IPS-20b (cell line): ENCODE measurements at regions not wholly inside any gene's neighbourhood (a gene's known extent, or its start where the extent isn't known, plus 50 kb on each side); places are given as distances from the start of the nearest gene placed in this dataset.
"Not testable (repeated sequence)": the region's sequence is repeated elsewhere in the genome, so short reads cannot be mapped to it uniquely, and the experiment has no call there.

Experiments used
- H3K27ac ChIP-seq: one replicate; pipeline ENCODE4 v1.5.1; 2013; ENCODE audit warnings: low read length
- H3K27me3 ChIP-seq: 2 replicates; pipeline ENCODE4 v1.6.1; 2013; ENCODE audit warnings: mild to moderate bottlenecking, low read length, inconsistent platforms; ENCODE audit not compliant: insufficient read depth
- H3K36me3 ChIP-seq: 2 replicates; pipeline ENCODE4 v1.6.1; 2013; ENCODE audit warnings: low read depth, mild to moderate bottlenecking, inconsistent platforms, low read length, moderate library complexity; ENCODE audit not compliant: insufficient read depth
- H3K4me1 ChIP-seq: 2 replicates; pipeline ENCODE4 v1.6.1; 2013; ENCODE audit warnings: mild to moderate bottlenecking, control low read depth, inconsistent platforms, low read length, moderate library complexity; ENCODE audit not compliant: insufficient read depth
- H3K4me3 ChIP-seq: 2 replicates; pipeline ENCODE4 v1.5.1; 2013; ENCODE audit warnings: mild to moderate bottlenecking, low read length, inconsistent platforms
- H3K9ac ChIP-seq: 2 replicates; pipeline ENCODE4 v1.6.1; 2013; ENCODE audit warnings: low read depth, mild to moderate bottlenecking, inconsistent platforms, low read length, moderate library complexity
- H3K9me3 ChIP-seq: 2 replicates; pipeline ENCODE4 v1.6.1; 2013; ENCODE audit warnings: mild to moderate bottlenecking, low read depth, low read length, inconsistent platforms; ENCODE audit not compliant: insufficient read depth

DNA sequence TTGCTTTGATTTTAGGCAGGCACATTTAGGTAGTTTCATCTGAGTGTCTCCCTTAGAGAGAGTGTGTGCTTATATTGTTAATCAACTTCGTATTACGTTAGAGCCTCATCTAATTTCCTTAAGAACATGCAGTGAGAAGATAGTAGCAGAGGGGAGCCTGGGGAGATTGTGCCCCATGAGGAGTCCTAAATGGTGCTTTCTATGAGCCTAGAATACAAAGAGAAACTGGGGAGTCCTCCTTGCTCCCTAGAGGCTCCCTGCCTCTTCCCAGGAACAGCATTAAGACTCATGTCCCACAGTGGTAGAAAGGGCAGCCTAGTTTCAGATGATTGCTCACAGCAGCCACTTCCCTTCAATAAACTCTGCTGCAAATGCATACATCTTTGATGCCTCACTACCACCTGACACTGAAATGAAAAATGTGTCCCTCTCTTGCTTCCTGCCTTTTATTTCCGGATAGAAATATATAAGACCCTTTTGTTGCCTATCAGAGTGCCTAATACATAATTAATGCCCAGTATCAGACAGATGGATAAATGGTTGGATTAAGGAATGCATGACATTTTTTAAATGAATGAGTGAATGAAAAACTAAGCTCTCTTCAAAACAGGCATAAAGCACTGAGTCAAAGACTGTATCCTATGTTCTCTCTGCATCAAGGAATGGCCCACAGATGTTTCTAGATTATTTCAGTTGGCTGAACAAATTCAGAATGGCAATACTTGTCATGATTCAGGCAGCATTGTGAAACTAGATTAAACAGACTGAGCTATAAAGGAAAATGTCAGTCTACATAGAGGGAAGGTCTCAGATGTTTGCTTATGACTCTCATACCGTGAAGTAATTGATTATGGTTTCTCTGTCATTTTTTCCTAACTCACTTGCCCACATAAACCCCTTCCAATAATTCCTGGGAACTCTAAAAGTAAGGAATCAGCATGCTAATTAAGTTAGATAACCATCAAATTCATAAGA, 362.1 kb downstream of the LRRC3B start:
- Histone ChIP-seq H3K9me3 (no peaks in the 10 kb centered on the region), H3K9ac (no peak overlapping the region), H3K27me3 (no peaks in the 10 kb centered on the region), H3K4me1 (no peaks in the 10 kb centered on the region), H3K27ac (no peak overlapping the region), H3K36me3 (no peaks in the 10 kb centered on the region), H3K4me3 (no peak overlapping the region)

DNA sequence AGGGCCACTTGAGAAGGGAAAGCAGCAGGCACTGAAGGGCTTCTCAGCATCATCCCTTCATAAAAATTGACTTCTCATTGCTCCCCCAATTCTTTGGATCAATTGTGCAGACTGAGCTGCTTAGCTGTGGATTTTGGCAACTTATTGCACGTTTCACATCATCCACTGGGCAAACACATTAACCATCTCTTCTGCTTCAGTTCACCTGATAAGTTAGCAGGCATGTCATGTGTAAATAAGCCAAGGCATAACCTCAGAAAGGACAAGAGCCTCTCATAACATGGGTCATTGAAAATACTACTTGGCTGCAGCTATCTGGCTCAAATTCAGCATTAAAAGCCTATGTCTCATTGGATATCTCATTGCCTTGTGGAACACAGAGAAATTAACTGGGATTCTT, 366.5 kb downstream of the LRRC3B start:
- H3K27me3 ChIP-seq, result no peaks in the 10 kb centered on the region
- H3K9me3 ChIP-seq, result no peaks in the 10 kb centered on the region
- H3K4me1 ChIP-seq, result no peaks in the 10 kb centered on the region
- H3K27ac ChIP-seq, result no peak overlapping the region
- H3K9ac ChIP-seq, result no peak overlapping the region
- H3K36me3 ChIP-seq, result no peaks in the 10 kb centered on the region
- H3K4me3 ChIP-seq, result no peak overlapping the region

- Histone ChIP-seq H3K9me3 (no peaks in the 10 kb centered on the region), H3K27ac (no peak overlapping the region), H3K36me3 (no peaks in the 10 kb centered on the region), H3K27me3 (no peaks in the 10 kb centered on the region), H3K4me1 (no peaks in the 10 kb centered on the region), H3K4me3 (no peak overlapping the region), H3K9ac (no peak overlapping the region)
Measured at GRCh38 chr3:26997226-26997625, 372.0 kb downstream of the NEK10 start.

DNA sequence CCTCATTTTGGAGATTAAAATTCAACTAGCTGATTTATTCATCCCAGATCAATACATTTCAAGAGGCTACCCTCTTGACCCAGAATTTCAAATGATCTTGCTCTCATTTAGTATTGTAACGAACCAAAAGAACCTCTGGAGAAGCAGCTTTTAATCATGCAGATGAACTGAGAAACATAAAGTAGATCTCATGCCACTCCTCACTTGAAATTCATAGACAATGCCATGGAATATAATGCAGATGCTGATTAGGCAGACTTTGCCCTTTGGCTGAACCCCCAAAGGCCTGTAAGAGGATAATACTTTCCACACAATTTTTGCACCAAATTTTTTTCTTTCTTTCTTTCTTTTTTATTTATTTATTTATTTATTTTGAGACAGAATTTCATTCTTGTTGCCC, 358.3 kb downstream of the NEK10 start:
- Histone ChIP-seq H3K27ac (no peak overlapping the region), H3K4me1 (no peaks in the 10 kb centered on the region), H3K27me3 (no peaks in the 10 kb centered on the region), H3K4me3 (no peak overlapping the region), H3K9ac (no peak overlapping the region), H3K9me3 (no peaks in the 10 kb centered on the region), H3K36me3 (no peaks in the 10 kb centered on the region)

GRCh38 chr3:27022096-27022761, 347.0 kb downstream of the NEK10 start:
- Histone ChIP-seq H3K9ac (no peak overlapping the region), H3K27ac (no peak overlapping the region)

GRCh38 chr3:27024493-27024892, 344.7 kb downstream of the NEK10 start:
- H3K9me3 ChIP-seq, result no peaks in the 10 kb centered on the region
- no peak overlapping the region for H3K4me3 ChIP-seq
- no peaks in the 10 kb centered on the region for H3K36me3 ChIP-seq
- H3K27me3 ChIP-seq, result no peaks in the 10 kb centered on the region
- no peak overlapping the region for H3K9ac ChIP-seq
- H3K4me1 ChIP-seq, result peaks cover 10% of the 10 kb centered on the region; the same call in 1 of the 2 replicates
- no peak overlapping the region for H3K27ac ChIP-seq

More at GRCh38 chr3:27022096-27022761, 347.0 kb downstream of the NEK10 start:
- no peaks in the 10 kb centered on the region for H3K27me3 ChIP-seq
- peaks cover 10% of the 10 kb centered on the region; the same call in 1 of the 2 replicates for H3K4me1 ChIP-seq
- H3K36me3 ChIP-seq, result no peaks in the 10 kb centered on the region
- no peak overlapping the region for H3K4me3 ChIP-seq
- no peaks in the 10 kb centered on the region for H3K9me3 ChIP-seq

DNA sequence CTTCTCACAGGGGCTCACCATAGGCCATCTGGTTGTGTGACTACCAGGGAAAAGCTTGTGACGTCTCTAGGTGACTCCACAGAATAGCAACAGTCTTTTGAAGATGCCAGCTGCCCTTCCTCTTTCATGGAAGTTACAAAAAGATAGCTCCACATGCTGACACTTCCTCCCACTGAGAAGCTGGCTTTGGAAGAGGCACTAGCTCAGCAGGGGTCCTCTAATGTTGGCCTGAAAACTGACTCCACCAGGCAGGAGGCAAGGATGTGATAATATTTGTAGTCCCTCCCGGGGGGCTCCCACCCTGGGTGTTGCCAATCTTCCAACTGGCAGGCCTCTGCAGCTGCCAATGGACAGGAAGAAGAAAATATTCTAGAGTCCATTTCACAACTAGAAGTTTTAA, 343.5 kb downstream of the NEK10 start:
- H3K27me3 ChIP-seq, result no peaks in the 10 kb centered on the region
- H3K9me3 ChIP-seq, result no peaks in the 10 kb centered on the region
- no peak overlapping the region for H3K27ac ChIP-seq
- H3K36me3 ChIP-seq, result no peaks in the 10 kb centered on the region
- H3K4me3 ChIP-seq, result no peak overlapping the region
- H3K4me1 ChIP-seq, result peaks cover 10% of the 10 kb centered on the region; the same call in 1 of the 2 replicates
- no peak overlapping the region for H3K9ac ChIP-seq

GRCh38 chr3:27031476-27031875, 337.7 kb downstream of the NEK10 start:
- no peaks in the 10 kb centered on the region for H3K4me1 ChIP-seq
- no peaks in the 10 kb centered on the region for H3K9me3 ChIP-seq
- H3K4me3 ChIP-seq, result no peak overlapping the region
- H3K27ac ChIP-seq, result no peak overlapping the region
- H3K27me3 ChIP-seq, result no peaks in the 10 kb centered on the region
- no peaks in the 10 kb centered on the region for H3K36me3 ChIP-seq
- H3K9ac ChIP-seq, result no peak overlapping the region

GRCh38 chr3:27034255-27034654, 334.9 kb downstream of the NEK10 start:
- H3K9ac ChIP-seq, result no peak overlapping the region
- no peak overlapping the region for H3K27ac ChIP-seq
- no peaks in the 10 kb centered on the region for H3K4me1 ChIP-seq
- no peaks in the 10 kb centered on the region for H3K27me3 ChIP-seq
- no peaks in the 10 kb centered on the region for H3K9me3 ChIP-seq
- H3K4me3 ChIP-seq, result no peak overlapping the region
- no peaks in the 10 kb centered on the region for H3K36me3 ChIP-seq

DNA sequence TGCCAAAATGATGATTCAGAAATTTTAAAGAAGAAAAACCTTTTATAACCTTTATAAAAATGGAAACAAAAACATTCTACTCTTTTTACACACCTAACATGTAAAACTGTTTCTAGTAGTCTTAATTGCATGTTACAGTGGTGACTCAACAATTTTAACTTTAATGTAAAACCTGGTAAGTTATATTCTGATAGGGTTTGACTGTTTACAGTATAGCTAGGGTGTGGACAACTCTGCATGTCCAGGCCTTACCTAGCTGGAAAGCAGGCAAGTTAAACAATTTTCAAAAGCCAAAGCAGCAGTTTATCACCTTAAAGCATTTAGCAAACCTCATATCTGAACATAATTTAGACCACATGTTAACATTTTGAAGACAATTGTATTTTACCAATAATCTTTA, 328.5 kb downstream of the NEK10 start:
- no peak overlapping the region for H3K4me3 ChIP-seq
- no peak overlapping the region for H3K27ac ChIP-seq
- H3K27me3 ChIP-seq, result no peaks in the 10 kb centered on the region
- H3K9ac ChIP-seq, result no peak overlapping the region
- peaks cover 25% of the 10 kb centered on the region for H3K4me1 ChIP-seq
- H3K36me3 ChIP-seq, result no peaks in the 10 kb centered on the region
- peaks cover 9% of the 10 kb centered on the region; the same call in 1 of the 2 replicates for H3K9me3 ChIP-seq

DNA sequence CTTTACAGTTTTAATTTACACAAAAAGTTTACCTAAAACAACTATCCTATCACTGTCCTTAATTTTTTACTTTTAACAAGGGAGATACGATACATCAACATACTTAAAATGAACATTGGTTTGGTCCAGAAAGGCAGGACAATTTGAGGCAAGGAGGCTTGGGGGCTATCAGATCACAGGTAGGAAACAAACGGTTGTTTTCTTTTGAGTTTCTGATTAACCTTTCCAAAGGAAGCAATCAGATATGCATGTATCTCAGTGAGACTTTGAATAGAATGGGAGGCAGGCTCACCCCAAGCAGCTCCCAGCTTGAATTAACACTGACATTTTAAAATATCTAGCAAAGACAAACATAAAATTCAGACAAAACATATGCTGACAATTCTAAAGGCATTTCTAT, 326.6 kb downstream of the NEK10 start:
- not testable (repeated sequence) for H3K9me3 ChIP-seq, H3K36me3 ChIP-seq, H3K27me3 ChIP-seq
- peaks cover 37% of the 10 kb centered on the region for H3K4me1 ChIP-seq
- peak overlapping the region; percentile 29; the same call in 1 of the 2 replicates for H3K4me3 ChIP-seq
- peak overlapping the region; percentile 27; the same call in 1 of the 2 replicates for H3K9ac ChIP-seq
- H3K27ac ChIP-seq, result peak overlapping the region; percentile 42
